HepG2 (cell line): ENCODE measurements at regions not wholly inside any gene's neighbourhood (a gene's known extent, or its start where the extent isn't known, plus 50 kb on each side); places are given as distances from the start of the nearest gene placed in this dataset.

ENCODE experiments used
- ATAC-seq: fragments of 200-7000 bp; cut with Tn5 transposase; 3 replicates; pipeline ENCODE4 v1.9.1; 2020; ENCODE audit warnings: mild to moderate bottlenecking, moderate library complexity
- BruUV-seq: library from RNA; stranded (reverse); fragments of 400-500 nt; replicated peaks from 2 replicates; lab custom pipeline; 2021; lab: Mats Ljungman, UMichigan
- CTCF ChIA-PET: fragments of 300-600 bp; formaldehyde crosslinking; extraction: SDS; loops from one replicate; lab custom pipeline; 2021; ENCODE audit warnings: low total read pairs, inconsistent platforms, low intra/inter-chr PET ratio; lab: Yijun Ruan, JAX
- POLR2A ChIA-PET: fragments of 350-600 bp; sonication (Branson Sonifier 250); formaldehyde crosslinking; loops from one replicate; lab custom pipeline; 2020; ENCODE audit warnings: antibody characterized with exemption, inconsistent platforms; lab: Yijun Ruan, JAX
- DNase-seq: peaks from one replicate; pipeline ENCODE4 v3.0.0-alpha.2; 2015; ENCODE audit warnings: low spot score
- FAIRE-seq: peaks from 3 replicates; lab custom pipeline; 2011; peaks lifted over from hg19 to GRCh38; lab: Jason Lieb, UNC
- H2AFZ ChIP-seq: one replicate; pipeline ENCODE4 v1.6.1; 2011; ENCODE audit warnings: low read length, inconsistent platforms
- H3K27ac ChIP-seq: fragments of 300-600 bp; 3 replicates; pipeline ENCODE4 v1.8.0; 2011; ENCODE audit warnings: mixed run types, mild to moderate bottlenecking, mixed read lengths, low read length, inconsistent platforms; ENCODE audit not compliant: insufficient read depth; ENCODE audit errors: extremely low read length
- H3K27me3 ChIP-seq, 2 experiments: fragments of 200-600 bp in 1 of 2; 2 replicates in 1 of 2; 3 replicates in 1 of 2; pipeline versions ENCODE4 v1.6.0 to v1.8.0; 2011; ENCODE audit warnings: low read length in 2 of 2, mild to moderate bottlenecking in 2 of 2, moderate library complexity in 2 of 2, inconsistent platforms in 1 of 2; ENCODE audit not compliant: insufficient read depth in 2 of 2, control insufficient read depth in 1 of 2
- H3K36me3 ChIP-seq, 2 experiments: fragments of 200-600 bp in 1 of 2; replicated peaks in 1 of 2; 2 replicates in 1 of 2; 3 replicates in 1 of 2; pipeline versions ENCODE4 v1.5.1 to v1.8.0; 2011; ENCODE audit warnings: low read length in 2 of 2, inconsistent platforms in 1 of 2; ENCODE audit not compliant: insufficient read depth in 2 of 2, control insufficient read depth in 1 of 2
- H3K4me1 ChIP-seq: 2 replicates; pipeline ENCODE4 v1.5.1; 2012; ENCODE audit warnings: low read length, inconsistent platforms; ENCODE audit not compliant: insufficient read depth
- H3K4me2 ChIP-seq: 2 replicates; pipeline ENCODE4 v1.6.0; 2011; ENCODE audit warnings: low read depth, low read length, inconsistent platforms
- H3K4me3 ChIP-seq, 3 experiments: fragments of 200-600 bp in 1 of 3; sonication (generic), shearing (Covaris generic) in 1 of 3; replicated peaks in 1 of 3; 2 replicates each; pipeline ENCODE4 v1.5.1; 2011 to 2016; ENCODE audit warnings: low read length in 3 of 3, inconsistent platforms in 2 of 3, low read depth in 2 of 3, mild to moderate bottlenecking in 2 of 3, control low read depth in 1 of 3, mixed read lengths in 1 of 3; ENCODE audit not compliant: insufficient read depth in 1 of 3
- H3K79me2 ChIP-seq: one replicate; pipeline ENCODE4 v1.6.1; 2011; ENCODE audit warnings: low read length, inconsistent platforms; ENCODE audit not compliant: insufficient read depth
- H3K9ac ChIP-seq: 2 replicates; pipeline ENCODE4 v1.6.0; 2011; ENCODE audit warnings: mild to moderate bottlenecking, low read depth, low read length, inconsistent platforms; ENCODE audit not compliant: insufficient read depth
- H3K9me3 ChIP-seq: 2 replicates; pipeline ENCODE4 v1.5.1; 2012; ENCODE audit warnings: mild to moderate bottlenecking, low read length
- H4K20me1 ChIP-seq: 2 replicates; pipeline ENCODE4 v1.6.0; 2011; ENCODE audit warnings: inconsistent platforms, mild to moderate bottlenecking, low read length, moderate library complexity; ENCODE audit not compliant: insufficient read depth
- CBX1 ChIP-seq: IDR thresholded peaks from one replicate; pipeline ENCODE4 v1.6.1; 2016; ENCODE audit warnings: antibody characterized with exemption, low read depth
- CENPX ChIP-seq: sonication (generic); formaldehyde crosslinking; IDR thresholded peaks from 2 replicates; pipeline ENCODE4 v1.9.0; 2021; ENCODE audit warnings: mild to moderate bottlenecking, missing genetic modification reagents, moderate library complexity
- GATAD2A ChIP-seq: IDR thresholded peaks from 2 replicates; pipeline ENCODE4 v1.6.1; 2016
- HNF4G ChIP-seq, 2 experiments: sonication (generic) in 1 of 2; formaldehyde crosslinking in 1 of 2; IDR thresholded peaks; 2 replicates each; pipeline versions ENCODE4 v1.4.0 to v1.6.1; 2011 to 2020; ENCODE audit warnings: borderline replicate concordance in 2 of 2, low read depth in 2 of 2, mild to moderate bottlenecking in 2 of 2, low read length in 1 of 2, missing genetic modification reagents in 1 of 2, moderate library complexity in 1 of 2
- HOXA3 ChIP-seq: sonication (generic); formaldehyde crosslinking; IDR thresholded peaks from 2 replicates; pipeline ENCODE4 v1.5.0; 2020; ENCODE audit warnings: missing genetic modification reagents
- HOXA5 ChIP-seq: sonication (generic); formaldehyde crosslinking; IDR thresholded peaks from 2 replicates; pipeline ENCODE4 v1.4.0; 2020; ENCODE audit warnings: missing genetic modification reagents
- NFE2L1 ChIP-seq: sonication (generic); formaldehyde crosslinking; IDR thresholded peaks from 2 replicates; pipeline ENCODE4 v1.4.0; 2020; ENCODE audit warnings: missing genetic modification reagents, mild to moderate bottlenecking, borderline replicate concordance
- RFX5 ChIP-seq: IDR thresholded peaks from 2 replicates; pipeline ENCODE4 v1.6.1; 2011; ENCODE audit warnings: low read depth, low read length, improper control_type of control experiment
- SAFB2 ChIP-seq: sonication (generic); formaldehyde crosslinking; IDR thresholded peaks from 2 replicates; pipeline ENCODE4 v1.5.1; 2020; ENCODE audit warnings: missing genetic modification reagents, low read depth, mild to moderate bottlenecking, borderline replicate concordance
- TRAFD1 ChIP-seq: sonication (generic); formaldehyde crosslinking; IDR thresholded peaks from 2 replicates; pipeline ENCODE4 v1.5.1; 2020; ENCODE audit warnings: missing genetic modification reagents, mild to moderate bottlenecking, borderline replicate concordance
- ZNF205 ChIP-seq: IDR thresholded peaks from 2 replicates; pipeline ENCODE4 v1.6.1; 2018; ENCODE audit warnings: missing biosample characterization, missing genetic modification reagents
- ZNF264 ChIP-seq: sonication (generic); formaldehyde crosslinking; IDR thresholded peaks from 2 replicates; pipeline ENCODE4 v1.4.0; 2020; ENCODE audit warnings: missing genetic modification reagents
- ZNF460 ChIP-seq: sonication (generic); formaldehyde crosslinking; IDR thresholded peaks from 2 replicates; pipeline ENCODE4 v1.5.1; 2020; ENCODE audit warnings: missing genetic modification reagents, mild to moderate bottlenecking, borderline replicate concordance
- ZNF614 ChIP-seq: IDR thresholded peaks from 2 replicates; pipeline ENCODE4 v1.6.1; 2018; ENCODE audit warnings: missing biosample characterization, missing genetic modification reagents, inconsistent platforms, borderline replicate concordance
- ZNF75D ChIP-seq: sonication (generic); formaldehyde crosslinking; IDR thresholded peaks from 2 replicates; pipeline ENCODE4 v1.8.1; 2023; ENCODE audit warnings: missing genetic modification reagents, mild to moderate bottlenecking, borderline replicate concordance
- ZNF770 ChIP-seq: sonication (generic); formaldehyde crosslinking; IDR thresholded peaks from 2 replicates; pipeline ENCODE4 v1.5.0; 2020; ENCODE audit warnings: mild to moderate bottlenecking, missing genetic modification reagents
- ZNF777 ChIP-seq: sonication (generic); formaldehyde crosslinking; IDR thresholded peaks from 2 replicates; pipeline ENCODE4 v1.4.0; 2020; ENCODE audit warnings: missing genetic modification reagents
- WGBS: methylation state at CpG from one replicate; pipeline ENCODE4 v1.1.6; 2017; ENCODE audit warnings: low lambda C conversion rate; 5-methylcytosine and 5-hydroxymethylcytosine counted together
- in situ Hi-C: cut with HindIII; loops from 2 replicates; pipeline ENCODE4 v1.10.0; 2017; ENCODE audit warnings: low pct_unique_long_range_greater_than_20kb; ENCODE audit not compliant: extremely low pct_ligation_motif_present
- intact Hi-C: fragments of 100-400 bp; cut with micrococcal nuclease; formaldehyde crosslinking; loops from one replicate; pipeline ENCODE4 v1.10.0; 2022; ENCODE audit not compliant: unreplicated experiment
- TF ChIP-seq, protein P1 (sequence below): sonication (generic); formaldehyde crosslinking; conservative IDR thresholded peaks from 2 replicates; pipeline ENCODE4 v1.4.0; 2020; ENCODE audit warnings: mild to moderate bottlenecking, missing genetic modification reagents, moderate library complexity

DNA sequence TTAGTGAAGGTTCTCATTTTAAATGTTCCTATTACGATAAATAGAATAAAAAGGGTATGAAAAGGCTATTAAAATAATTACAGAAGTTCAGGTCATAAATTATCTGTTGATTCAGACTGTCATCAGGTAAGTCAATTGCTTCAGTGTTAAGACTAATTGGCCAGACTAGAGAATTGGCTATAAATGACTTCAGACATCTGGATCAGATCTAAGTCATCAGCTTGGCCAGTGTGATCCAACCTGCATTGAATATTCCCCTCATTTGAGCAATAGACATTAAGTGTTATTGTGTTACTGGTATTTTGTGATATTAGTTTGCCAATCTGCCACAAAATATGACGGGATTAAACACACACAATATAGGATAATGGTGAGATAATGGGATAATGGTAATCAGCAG lies 377.6 kb upstream of the CITED2 start (continued):
- TF ChIP-seq TRAFD1 (CRISPR knock-in tag) = no peak
- no peak for TF ChIP-seq CENPX (CRISPR knock-in tag)

GRCh38 chr6:139751179-139751578 lies 376.7 kb upstream of the CITED2 start:
- Histone ChIP-seq H3K4me2 (peak overlapping the region; percentile 36; the same call in 1 of the 2 replicates), H3K27ac (no peak overlapping the region), H3K36me3 (no peaks in the 10 kb centered on the region), H3K27me3 (no peaks in the 10 kb centered on the region), H3K4me3 (no peak overlapping the region), H4K20me1 (no peaks in the 10 kb centered on the region), H2AFZ (peak overlapping the region; percentile 35), H3K9ac (no peak overlapping the region), H3K4me1 (peaks cover 48% of the 10 kb centered on the region), H3K79me2 (no peaks in the 10 kb centered on the region), H3K9me3 (no peaks in the 10 kb centered on the region)
- no TSS peak for BruUV-seq
- DNase-seq (no peak), FAIRE-seq (no peak), ATAC-seq (0 out of 3 replicates have a peak, but pooled peaks have one; percentile 27)
- WGBS = 23% methylated on average over 3 of the region's 3 CpGs
- POLR2A ChIA-PET = no interaction called here
- CTCF ChIA-PET = no interaction called here
- intact Hi-C loops = no loop called here
- in situ Hi-C loops = no loop called here
- TF ChIP-seq ZNF770 (no peak), SAFB2 (CRISPR knock-in tag) (no peak), ZNF205 (CRISPR knock-in tag) (no peak), NFE2L1 (CRISPR knock-in tag) (no peak), GATAD2A (CRISPR knock-in tag) (no peak), HOXA5 (no peak), ZNF777 (CRISPR knock-in tag) (no peak), ZNF614 (CRISPR knock-in tag) (no peak), HOXA3 (CRISPR knock-in tag) (no peak), RFX5 (peak; percentile 37; the same call in 1 of the 2 replicates), ZNF460 (CRISPR knock-in tag) (no peak), ZNF264 (CRISPR knock-in tag) (no peak), CBX1 (no peak), ZNF75D (CRISPR knock-in tag) (no peak), HNF4G (IDR thresholded peaks at IDR 0.05; ENCODE audit: borderline replicate concordance, low read depth, low read length) (no peak), HNF4G (CRISPR knock-in tag; IDR thresholded peaks at IDR 0.05; ENCODE audit: borderline replicate concordance, low read depth) (no peak)
- TF ChIP-seq, protein P1, sequence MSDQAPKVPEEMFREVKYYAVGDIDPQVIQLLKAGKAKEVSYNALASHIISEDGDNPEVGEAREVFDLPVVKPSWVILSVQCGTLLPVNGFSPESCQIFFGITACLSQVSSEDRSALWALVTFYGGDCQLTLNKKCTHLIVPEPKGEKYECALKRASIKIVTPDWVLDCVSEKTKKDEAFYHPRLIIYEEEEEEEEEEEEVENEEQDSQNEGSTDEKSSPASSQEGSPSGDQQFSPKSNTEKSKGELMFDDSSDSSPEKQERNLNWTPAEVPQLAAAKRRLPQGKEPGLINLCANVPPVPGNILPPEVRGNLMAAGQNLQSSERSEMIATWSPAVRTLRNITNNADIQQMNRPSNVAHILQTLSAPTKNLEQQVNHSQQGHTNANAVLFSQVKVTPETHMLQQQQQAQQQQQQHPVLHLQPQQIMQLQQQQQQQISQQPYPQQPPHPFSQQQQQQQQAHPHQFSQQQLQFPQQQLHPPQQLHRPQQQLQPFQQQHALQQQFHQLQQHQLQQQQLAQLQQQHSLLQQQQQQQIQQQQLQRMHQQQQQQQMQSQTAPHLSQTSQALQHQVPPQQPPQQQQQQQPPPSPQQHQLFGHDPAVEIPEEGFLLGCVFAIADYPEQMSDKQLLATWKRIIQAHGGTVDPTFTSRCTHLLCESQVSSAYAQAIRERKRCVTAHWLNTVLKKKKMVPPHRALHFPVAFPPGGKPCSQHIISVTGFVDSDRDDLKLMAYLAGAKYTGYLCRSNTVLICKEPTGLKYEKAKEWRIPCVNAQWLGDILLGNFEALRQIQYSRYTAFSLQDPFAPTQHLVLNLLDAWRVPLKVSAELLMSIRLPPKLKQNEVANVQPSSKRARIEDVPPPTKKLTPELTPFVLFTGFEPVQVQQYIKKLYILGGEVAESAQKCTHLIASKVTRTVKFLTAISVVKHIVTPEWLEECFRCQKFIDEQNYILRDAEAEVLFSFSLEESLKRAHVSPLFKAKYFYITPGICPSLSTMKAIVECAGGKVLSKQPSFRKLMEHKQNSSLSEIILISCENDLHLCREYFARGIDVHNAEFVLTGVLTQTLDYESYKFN (CRISPR knock-in tag) = peak; percentile 34; the same call in 1 of the 2 replicates
